ENCODE measurements at regions not wholly inside any gene's neighbourhood (a gene's known extent, or its start where the extent isn't known, plus 50 kb on each side); places are given as distances from the start of the nearest gene placed in this dataset.

DNA sequence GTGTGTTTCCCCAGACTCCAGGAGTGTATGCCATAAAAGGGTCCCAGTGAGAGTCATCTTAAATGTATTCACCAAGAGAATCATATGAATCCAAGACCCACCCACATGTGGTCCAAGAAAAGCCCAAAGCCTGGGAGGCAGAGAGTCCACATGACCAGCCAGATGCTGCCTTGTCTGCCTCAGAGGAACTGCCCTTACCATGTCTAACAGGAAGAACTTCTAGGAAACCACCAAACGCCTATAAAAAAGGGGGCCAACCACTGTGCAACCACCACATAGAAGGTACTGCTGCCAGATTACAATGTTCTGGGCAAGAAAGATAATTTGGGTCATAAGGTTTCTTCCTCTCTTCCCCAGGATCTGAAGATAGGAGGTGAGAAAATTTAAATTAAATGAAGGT lies 129.8 kb upstream of the SLC24A2 start:
- TF ChIP-seq, protein P1, sequence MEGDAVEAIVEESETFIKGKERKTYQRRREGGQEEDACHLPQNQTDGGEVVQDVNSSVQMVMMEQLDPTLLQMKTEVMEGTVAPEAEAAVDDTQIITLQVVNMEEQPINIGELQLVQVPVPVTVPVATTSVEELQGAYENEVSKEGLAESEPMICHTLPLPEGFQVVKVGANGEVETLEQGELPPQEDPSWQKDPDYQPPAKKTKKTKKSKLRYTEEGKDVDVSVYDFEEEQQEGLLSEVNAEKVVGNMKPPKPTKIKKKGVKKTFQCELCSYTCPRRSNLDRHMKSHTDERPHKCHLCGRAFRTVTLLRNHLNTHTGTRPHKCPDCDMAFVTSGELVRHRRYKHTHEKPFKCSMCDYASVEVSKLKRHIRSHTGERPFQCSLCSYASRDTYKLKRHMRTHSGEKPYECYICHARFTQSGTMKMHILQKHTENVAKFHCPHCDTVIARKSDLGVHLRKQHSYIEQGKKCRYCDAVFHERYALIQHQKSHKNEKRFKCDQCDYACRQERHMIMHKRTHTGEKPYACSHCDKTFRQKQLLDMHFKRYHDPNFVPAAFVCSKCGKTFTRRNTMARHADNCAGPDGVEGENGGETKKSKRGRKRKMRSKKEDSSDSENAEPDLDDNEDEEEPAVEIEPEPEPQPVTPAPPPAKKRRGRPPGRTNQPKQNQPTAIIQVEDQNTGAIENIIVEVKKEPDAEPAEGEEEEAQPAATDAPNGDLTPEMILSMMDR (IDR thresholded peaks at IDR 0.05), result no peak
- TF ChIP-seq POLR2AphosphoS5 (IDR thresholded peaks at IDR 0.05) (no peak), POLR2A (IDR thresholded peaks at IDR 0.05) (no peak)

All from prostate gland (tissue), 2 donors.